HG03432 (cell line): ENCODE measurements at regions not wholly inside any gene's neighbourhood (a gene's known extent, or its start where the extent isn't known, plus 50 kb on each side); places are given as distances from the start of the nearest gene placed in this dataset.
A peak's percentile ranks its signal among the peaks of the same experiment; 100 is the strongest.

ENCODE experiments used
- ATAC-seq: cut with Tn5 transposase; IDR thresholded peaks from one replicate; pipeline ENCODE4 v1.9.1; 2021; ENCODE audit warnings: mild to moderate bottlenecking, moderate library complexity; ENCODE audit not compliant: unreplicated experiment

GRCh38 chr9:79001012-79001411 lies 570.8 kb upstream of the TLE4 start:
- no peak for ATAC-seq

- no peak for ATAC-seq
These were observed 568.3 kb upstream of the TLE4 start for GRCh38 chr9:79003514-79003913.

- ATAC-seq = no peak
These were observed 567.7 kb upstream of the TLE4 start for GRCh38 chr9:79004032-79004431.

GRCh38 chr9:79006546-79006945 lies 565.2 kb upstream of the TLE4 start:
- ATAC-seq = no peak

- peak; percentile 95 for ATAC-seq
These were observed 563.9 kb upstream of the TLE4 start for GRCh38 chr9:79007701-79008483.

- no peak for ATAC-seq
These were observed 562.8 kb upstream of the TLE4 start for GRCh38 chr9:79008916-79009315.

- no peak for ATAC-seq
These were observed 560.3 kb upstream of the TLE4 start for GRCh38 chr9:79011461-79011860.

- no peak for ATAC-seq
These were observed 559.2 kb upstream of the TLE4 start for GRCh38 chr9:79012561-79012960.

- no peak for ATAC-seq
These were observed 557.8 kb upstream of the TLE4 start for GRCh38 chr9:79013715-79014610.

- no peak for ATAC-seq
These were observed 556.7 kb upstream of the TLE4 start for GRCh38 chr9:79014929-79015699.

- no peak for ATAC-seq
These were observed 555.8 kb upstream of the TLE4 start for GRCh38 chr9:79015951-79016350.

GRCh38 chr9:79020276-79020675 lies 551.5 kb upstream of the TLE4 start:
- no peak for ATAC-seq

- ATAC-seq = no peak
These were observed 550.7 kb upstream of the TLE4 start for GRCh38 chr9:79021084-79021483.

GRCh38 chr9:79023134-79023580 lies 548.6 kb upstream of the TLE4 start:
- ATAC-seq = no peak

- ATAC-seq = peak; percentile 92
These were observed 545.4 kb upstream of the TLE4 start for GRCh38 chr9:79026316-79026715.

GRCh38 chr9:79028101-79028500 lies 543.7 kb upstream of the TLE4 start:
- no peak for ATAC-seq

- no peak for ATAC-seq
These were observed 537.2 kb upstream of the TLE4 start for GRCh38 chr9:79034583-79034982.

- no peak for ATAC-seq
These were observed 534.4 kb upstream of the TLE4 start for GRCh38 chr9:79037338-79037737.

- no peak for ATAC-seq
These were observed 531.1 kb upstream of the TLE4 start for GRCh38 chr9:79040671-79041070.

- no peak for ATAC-seq
These were observed 530.5 kb upstream of the TLE4 start for GRCh38 chr9:79041266-79041665.

GRCh38 chr9:79043916-79044315 lies 527.8 kb upstream of the TLE4 start:
- no peak for ATAC-seq
